ENCODE measurements at regions not wholly inside any gene's neighbourhood (a gene's known extent, or its start where the extent isn't known, plus 50 kb on each side); places are given as distances from the start of the nearest gene placed in this dataset.

- intact Hi-C loops (cut with micrococcal nuclease; ENCODE audit: unreplicated experiment) (no loop called here), in situ Hi-C loops (cut with HindIII; ENCODE audit: extremely low pct_ligation_motif_present, low pct_unique_long_range_greater_than_20kb) (no loop called here)
- FAIRE-seq = no peak
- Histone ChIP-seq H4K20me1 (ENCODE audit: insufficient read depth, low read length) (no peaks in the 10 kb centered on the region), H3K4me3 (replicated peaks in 1 of 3; ENCODE audit: insufficient read depth in 1 of 3, low read depth in 2 of 3, low read length in 3 of 3) (no peak overlapping the region), H3K79me2 (ENCODE audit: insufficient read depth, low read length) (no peaks in the 10 kb centered on the region), H3K27ac (ENCODE audit: extremely low read length, insufficient read depth, low read length) (no peak overlapping the region), H3K9ac (ENCODE audit: insufficient read depth, low read depth, low read length) (no peak overlapping the region), H3K4me2 (ENCODE audit: low read depth, low read length) (no peak overlapping the region), H3K4me1 (ENCODE audit: insufficient read depth, low read length) (no peaks in the 10 kb centered on the region), H3K9me3 (ENCODE audit: low read length) (no peaks in the 10 kb centered on the region), H3K27me3 (ENCODE audit: control insufficient read depth in 1 of 2, insufficient read depth in 2 of 2, low read length in 2 of 2) (no peaks in the 10 kb centered on the region), H2AFZ (ENCODE audit: low read length) (no peak overlapping the region), H3K36me3 (replicated peaks in 1 of 2; ENCODE audit: control insufficient read depth in 1 of 2, insufficient read depth in 2 of 2, low read length in 2 of 2) (no peaks in the 10 kb centered on the region)
- no peak for ATAC-seq
- no peak for DNase-seq (ENCODE audit: low spot score)
- BruUV-seq (replicated peaks) = no TSS peak
- ChIA-PET POLR2A (no interaction called here), CTCF (ENCODE audit: low intra/inter-chr PET ratio, low total read pairs) (no interaction called here)
- TF ChIP-seq BRF2 (CRISPR knock-in tag; IDR thresholded peaks at IDR 0.05) (no peak), GPBP1L1 (CRISPR knock-in tag; IDR thresholded peaks at IDR 0.05) (no peak), NBN (conservative IDR thresholded peaks at IDR 0.05) (no peak), ZNF510 (CRISPR knock-in tag; IDR thresholded peaks at IDR 0.05; ENCODE audit: low read depth) (no peak), HES4 (CRISPR knock-in tag; IDR thresholded peaks at IDR 0.05; ENCODE audit: borderline replicate concordance) (no peak), SALL2 (CRISPR knock-in tag; IDR thresholded peaks at IDR 0.05) (no peak), CENPX (CRISPR knock-in tag; IDR thresholded peaks at IDR 0.05) (no peak), MLXIP (CRISPR knock-in tag; IDR thresholded peaks at IDR 0.05; ENCODE audit: borderline replicate concordance) (no peak), GTF3A (CRISPR knock-in tag; conservative IDR thresholded peaks at IDR 0.05) (no peak), CBX5 (CRISPR knock-in tag; IDR thresholded peaks at IDR 0.05; ENCODE audit: borderline replicate concordance) (no peak), MEIS1 (CRISPR knock-in tag; IDR thresholded peaks at IDR 0.05; ENCODE audit: borderline replicate concordance) (no peak)
These were observed 716.0 kb downstream of the CENPC start for GRCh38 chr4:66829310-66829709.

Measured in HepG2 (cell line).